MCF 10A (cell line): ENCODE measurements at regions not wholly inside any gene's neighbourhood (a gene's known extent, or its start where the extent isn't known, plus 50 kb on each side); places are given as distances from the start of the nearest gene placed in this dataset.
"Not testable (repeated sequence)": the region's sequence is repeated elsewhere in the genome, so short reads cannot be mapped to it uniquely, and the experiment has no call there.

Experiments used
- BruUV-seq: library from RNA; stranded (reverse); fragments of 400-500 nt; replicated peaks from 2 replicates; lab custom pipeline; 2021; lab: Mats Ljungman, UMichigan
- CTCF ChIA-PET: fragments of 300-600 bp; sonication (Branson Sonifier 250); formaldehyde crosslinking; extraction: SDS; loops from one replicate; lab custom pipeline; 2021; ENCODE audit warnings: antibody characterized with exemption, inconsistent platforms; lab: Yijun Ruan, JAX
- POLR2A ChIA-PET: fragments of 300-600, 350-650 bp; sonication (Branson Sonifier 250); formaldehyde crosslinking; extraction: SDS; loops from one replicate; lab custom pipeline; 2020; ENCODE audit warnings: antibody characterized with exemption, inconsistent platforms; lab: Yijun Ruan, JAX
- DNase-seq: peaks from one replicate; pipeline ENCODE4 v3.0.0-alpha.2; 2018; ENCODE audit not compliant: unreplicated experiment
- H3K27ac Mint-ChIP-seq: one replicate; pipeline ENCODE4 v1.8.0; 2022; ENCODE audit warnings: mild to moderate bottlenecking, low read depth, mixed read lengths; ENCODE audit not compliant: unreplicated experiment
- H3K27me3 Mint-ChIP-seq: one replicate; pipeline ENCODE4 v1.8.0; 2022; ENCODE audit warnings: mixed read lengths; ENCODE audit not compliant: insufficient read depth, unreplicated experiment
- H3K36me3 Mint-ChIP-seq: one replicate; pipeline ENCODE4 v1.8.0; 2022; ENCODE audit warnings: mild to moderate bottlenecking, moderate library complexity, mixed read lengths; ENCODE audit not compliant: insufficient read depth, unreplicated experiment
- H3K4me1 Mint-ChIP-seq: one replicate; pipeline ENCODE4 v1.8.0; 2022; ENCODE audit warnings: mixed read lengths; ENCODE audit not compliant: insufficient read depth, unreplicated experiment
- H3K4me3 Mint-ChIP-seq: one replicate; pipeline ENCODE4 v1.8.0; 2022; ENCODE audit warnings: mild to moderate bottlenecking, moderate library complexity, mixed read lengths; ENCODE audit not compliant: unreplicated experiment
- H3K9me3 Mint-ChIP-seq: one replicate; pipeline ENCODE4 v1.8.0; 2022; ENCODE audit warnings: mixed read lengths; ENCODE audit not compliant: unreplicated experiment
- intact Hi-C: fragments of 100-400 bp; cut with micrococcal nuclease; formaldehyde crosslinking; loops from 2 replicates; pipeline ENCODE4 v1.14.1; 2022

- BruUV-seq, H3K9me3 Mint-ChIP-seq, H3K36me3 Mint-ChIP-seq, intact Hi-C loops, DNase-seq, H3K27me3 Mint-ChIP-seq, CTCF ChIA-PET, H3K4me1 Mint-ChIP-seq, H3K27ac Mint-ChIP-seq, H3K4me3 Mint-ChIP-seq, POLR2A ChIA-PET: not testable (repeated sequence)
These were observed 64.6 kb upstream of the NBPF26 start for GRCh38 chr1:120659133-120659532.

GRCh38 chr1:120664376-120665249 is 59.1 kb upstream of the NBPF26 start:
- DNase-seq, H3K9me3 Mint-ChIP-seq, H3K27ac Mint-ChIP-seq, CTCF ChIA-PET, POLR2A ChIA-PET, H3K4me1 Mint-ChIP-seq, H3K27me3 Mint-ChIP-seq, H3K36me3 Mint-ChIP-seq, intact Hi-C loops: not testable (repeated sequence)
- peak overlapping the region; percentile 71 for H3K4me3 Mint-ChIP-seq
- TSS peak; percentile 73 for BruUV-seq

- H3K36me3 Mint-ChIP-seq, H3K27me3 Mint-ChIP-seq, H3K9me3 Mint-ChIP-seq, H3K27ac Mint-ChIP-seq, intact Hi-C loops, CTCF ChIA-PET, DNase-seq, H3K4me1 Mint-ChIP-seq, POLR2A ChIA-PET, BruUV-seq: not testable (repeated sequence)
- H3K4me3 Mint-ChIP-seq = peak overlapping the region; percentile 71
These were observed 58.5 kb upstream of the NBPF26 start for GRCh38 chr1:120665250-120665577.

GRCh38 chr1:120668187-120668586 is 55.6 kb upstream of the NBPF26 start:
- H3K4me3 Mint-ChIP-seq, H3K4me1 Mint-ChIP-seq, CTCF ChIA-PET, H3K36me3 Mint-ChIP-seq, H3K27ac Mint-ChIP-seq, DNase-seq, BruUV-seq, POLR2A ChIA-PET, intact Hi-C loops, H3K27me3 Mint-ChIP-seq, H3K9me3 Mint-ChIP-seq: not testable (repeated sequence)
